DND-41 (cell line): ENCODE measurements at regions not wholly inside any gene's neighbourhood (a gene's known extent, or its start where the extent isn't known, plus 50 kb on each side); places are given as distances from the start of the nearest gene placed in this dataset.

Experiments
- ATAC-seq: fragments of 200-7000 bp; cut with Tn5 transposase; 3 replicates; pipeline ENCODE4 v1.9.1; 2021; ENCODE audit warnings: low read depth; ENCODE audit not compliant: insufficient read depth
- DNase-seq: peaks from one replicate; pipeline ENCODE4 v3.0.0-alpha.2; 2020
- H2AFZ ChIP-seq: 2 replicates; pipeline ENCODE4 v1.6.0; 2012; ENCODE audit warnings: low read depth, low read length
- H3K27ac ChIP-seq: 2 replicates; pipeline ENCODE4 v1.5.1; 2012; ENCODE audit warnings: low read length, inconsistent platforms
- H3K27me3 ChIP-seq: fragments of 200-600 bp; sonication (generic); 2 replicates; pipeline ENCODE4 v1.6.0; 2012; ENCODE audit warnings: low read length, mild to moderate bottlenecking, inconsistent platforms; ENCODE audit not compliant: insufficient read depth, poor library complexity
- H3K36me3 ChIP-seq: 2 replicates; pipeline ENCODE4 v1.5.1; 2012; ENCODE audit warnings: low read length, inconsistent platforms; ENCODE audit not compliant: insufficient read depth
- H3K4me1 ChIP-seq: 2 replicates; pipeline ENCODE4 v1.5.1; 2012; ENCODE audit warnings: mild to moderate bottlenecking, low read length; ENCODE audit not compliant: insufficient read depth
- H3K4me2 ChIP-seq: 2 replicates; pipeline ENCODE4 v1.6.0; 2012; ENCODE audit warnings: mild to moderate bottlenecking, moderate library complexity, low read length, inconsistent platforms; ENCODE audit not compliant: insufficient read depth
- H3K4me3 ChIP-seq, 2 experiments: fragments of 200-600 bp in 1 of 2; shearing (Covaris generic) in 1 of 2; 2 replicates each; pipeline ENCODE4 v1.5.1; 2012 to 2016; ENCODE audit warnings: inconsistent platforms in 2 of 2, low read length in 2 of 2, mild to moderate bottlenecking in 2 of 2, low read depth in 1 of 2, moderate library complexity in 1 of 2
- H3K79me2 ChIP-seq: 2 replicates; pipeline ENCODE4 v1.6.0; 2012; ENCODE audit warnings: low read length, inconsistent platforms; ENCODE audit not compliant: insufficient read depth
- H3K9ac ChIP-seq: 2 replicates; pipeline ENCODE4 v1.6.0; 2012; ENCODE audit warnings: low read depth, mild to moderate bottlenecking, inconsistent platforms, low read length, moderate library complexity
- H3K9me3 ChIP-seq: 2 replicates; pipeline ENCODE4 v1.5.1; 2012; ENCODE audit warnings: low read length, moderate library complexity, mild to moderate bottlenecking, inconsistent platforms; ENCODE audit not compliant: insufficient read depth, severe bottlenecking
- H4K20me1 ChIP-seq: 2 replicates; pipeline ENCODE4 v1.6.0; 2012; ENCODE audit warnings: low read length; ENCODE audit not compliant: insufficient read depth
- EZH2 ChIP-seq: IDR thresholded peaks from 3 replicates; pipeline ENCODE4 v1.6.1; 2012; ENCODE audit warnings: borderline replicate concordance, low read depth, mild to moderate bottlenecking, moderate library complexity, low read length, inconsistent platforms; ENCODE audit not compliant: severe bottlenecking
- TF ChIP-seq, protein P1 (sequence below): IDR thresholded peaks from 2 replicates; pipeline ENCODE4 v1.5.1; 2012; ENCODE audit warnings: borderline replicate concordance, low read length, moderate library complexity, mild to moderate bottlenecking; ENCODE audit not compliant: poor library complexity, severe bottlenecking; ENCODE audit errors: extremely low read depth

DNA sequence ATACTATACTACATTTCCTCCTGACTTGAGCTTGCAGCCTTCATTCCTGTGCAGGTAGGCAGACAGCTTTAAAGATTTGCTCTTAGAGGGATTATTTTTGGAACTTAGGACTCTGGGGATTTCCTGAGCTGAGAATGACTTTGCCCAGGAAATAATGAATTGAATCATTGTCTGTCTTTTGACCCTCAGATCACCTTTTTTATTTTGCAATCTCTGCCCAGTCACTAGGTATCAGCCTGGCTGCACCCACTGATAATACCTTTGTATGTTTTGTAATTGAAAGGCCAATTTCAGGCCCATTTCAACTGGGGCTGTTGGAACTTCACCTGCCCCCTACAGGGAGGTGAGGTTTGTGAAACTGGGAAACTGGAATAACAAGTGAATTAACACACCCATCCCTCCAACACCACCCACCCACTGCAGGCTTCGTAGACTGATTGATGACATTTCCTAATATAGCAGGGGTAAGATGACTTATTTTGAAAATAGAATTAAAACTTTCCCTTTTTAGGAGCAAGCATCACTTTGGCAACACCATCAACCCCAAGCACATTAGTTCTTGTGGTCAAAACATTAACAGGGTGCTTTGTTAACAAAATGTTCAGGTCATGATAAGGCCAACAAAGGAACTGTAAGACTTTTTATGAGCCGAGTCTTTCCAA, 157.1 kb upstream of the CENPW start:
- TF ChIP-seq, protein P1, sequence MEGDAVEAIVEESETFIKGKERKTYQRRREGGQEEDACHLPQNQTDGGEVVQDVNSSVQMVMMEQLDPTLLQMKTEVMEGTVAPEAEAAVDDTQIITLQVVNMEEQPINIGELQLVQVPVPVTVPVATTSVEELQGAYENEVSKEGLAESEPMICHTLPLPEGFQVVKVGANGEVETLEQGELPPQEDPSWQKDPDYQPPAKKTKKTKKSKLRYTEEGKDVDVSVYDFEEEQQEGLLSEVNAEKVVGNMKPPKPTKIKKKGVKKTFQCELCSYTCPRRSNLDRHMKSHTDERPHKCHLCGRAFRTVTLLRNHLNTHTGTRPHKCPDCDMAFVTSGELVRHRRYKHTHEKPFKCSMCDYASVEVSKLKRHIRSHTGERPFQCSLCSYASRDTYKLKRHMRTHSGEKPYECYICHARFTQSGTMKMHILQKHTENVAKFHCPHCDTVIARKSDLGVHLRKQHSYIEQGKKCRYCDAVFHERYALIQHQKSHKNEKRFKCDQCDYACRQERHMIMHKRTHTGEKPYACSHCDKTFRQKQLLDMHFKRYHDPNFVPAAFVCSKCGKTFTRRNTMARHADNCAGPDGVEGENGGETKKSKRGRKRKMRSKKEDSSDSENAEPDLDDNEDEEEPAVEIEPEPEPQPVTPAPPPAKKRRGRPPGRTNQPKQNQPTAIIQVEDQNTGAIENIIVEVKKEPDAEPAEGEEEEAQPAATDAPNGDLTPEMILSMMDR = no peak
- TF ChIP-seq EZH2 = no peak
- Histone ChIP-seq H3K27ac (no peak overlapping the region), H3K79me2 (no peaks in the 10 kb centered on the region), H3K4me1 (no peaks in the 10 kb centered on the region), H2AFZ (no peak overlapping the region), H3K36me3 (no peaks in the 10 kb centered on the region), H4K20me1 (no peaks in the 10 kb centered on the region), H3K9ac (no peak overlapping the region), H3K9me3 (no peaks in the 10 kb centered on the region), H3K27me3 (no peaks in the 10 kb centered on the region), H3K4me2 (no peak overlapping the region), H3K4me3 (no peak overlapping the region)
- no peak for ATAC-seq
- DNase-seq = no peak

- H3K27me3 ChIP-seq = no peaks in the 10 kb centered on the region
- H3K27ac ChIP-seq = no peak overlapping the region
- no peaks in the 10 kb centered on the region for H3K79me2 ChIP-seq
- no peaks in the 10 kb centered on the region for H3K9me3 ChIP-seq
- no peak overlapping the region for H2AFZ ChIP-seq
- H3K4me3 ChIP-seq = no peak overlapping the region
- H3K36me3 ChIP-seq = no peaks in the 10 kb centered on the region
- TF ChIP-seq, protein P1 = no peak
- no peak for TF ChIP-seq EZH2
- H4K20me1 ChIP-seq = no peaks in the 10 kb centered on the region
- DNase-seq (no peak), ATAC-seq (no peak)
- H3K4me2 ChIP-seq = no peak overlapping the region
- H3K4me1 ChIP-seq = no peaks in the 10 kb centered on the region
- no peak overlapping the region for H3K9ac ChIP-seq
Measured at GRCh38 chr6:126185774-126186173, 154.1 kb upstream of the CENPW start.

DNA sequence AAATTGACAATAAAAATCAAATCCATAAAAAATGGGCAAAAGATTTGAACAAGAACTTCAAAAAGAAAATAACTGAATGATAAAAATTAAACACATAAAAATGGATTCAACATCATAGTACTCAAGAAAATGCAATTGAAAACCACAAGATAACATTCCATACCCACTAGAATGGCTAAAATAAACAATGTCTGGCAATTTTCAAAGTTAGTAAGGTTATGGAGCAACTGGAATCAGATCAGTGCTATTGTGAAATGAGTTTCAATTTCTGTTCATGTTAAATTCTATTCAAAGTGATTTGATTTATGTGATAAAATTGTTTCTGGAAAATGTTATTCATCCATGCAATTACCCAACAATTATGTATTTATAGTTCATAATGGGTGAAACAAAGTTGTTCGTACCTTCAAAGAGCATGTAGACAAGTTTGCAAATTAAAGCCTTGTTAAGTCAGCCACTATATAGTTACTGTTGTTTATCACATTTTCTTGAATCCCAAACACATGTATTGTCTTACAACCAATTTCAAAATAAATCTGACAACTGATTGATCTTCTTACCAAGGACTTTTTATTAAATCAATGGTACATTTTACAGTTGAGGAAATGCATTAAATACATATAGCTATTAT, 151.5 kb upstream of the CENPW start:
- ATAC-seq (no peak), DNase-seq (no peak)
- Histone ChIP-seq H3K36me3 (no peaks in the 10 kb centered on the region), H2AFZ (no peak overlapping the region), H3K4me3 (no peak overlapping the region), H3K27ac (no peak overlapping the region), H3K9me3 (no peaks in the 10 kb centered on the region), H3K9ac (no peak overlapping the region), H3K79me2 (no peaks in the 10 kb centered on the region), H3K27me3 (no peaks in the 10 kb centered on the region), H3K4me2 (no peak overlapping the region), H4K20me1 (no peaks in the 10 kb centered on the region), H3K4me1 (no peaks in the 10 kb centered on the region)
- no peak for TF ChIP-seq EZH2
- TF ChIP-seq, protein P1 = no peak
